Kidney (tissue), 13 donors: ENCODE measurements at regions not wholly inside any gene's neighbourhood (a gene's known extent, or its start where the extent isn't known, plus 50 kb on each side); places are given as distances from the start of the nearest gene placed in this dataset.

Experiments used
- DNase-seq, 5 donors: peaks; one replicate each; pipeline ENCODE4 v3.0.0-alpha.2; 2013 to 2020
- FAIRE-seq: peaks from 2 replicates; lab custom pipeline; 2012; peaks lifted over from hg19 to GRCh38; lab: Jason Lieb, UNC
- H3K27ac ChIP-seq, 2 donors: one replicate each; pipeline ENCODE4 v1.7.0; 2013; ENCODE audit warnings: low read depth in 2 of 2, low read length in 2 of 2, inconsistent platforms in 1 of 2
- H3K27me3 ChIP-seq: one replicate; pipeline ENCODE4 v1.7.1; 2013; ENCODE audit warnings: low read length, inconsistent platforms; ENCODE audit not compliant: control insufficient read depth, insufficient read depth
- H3K36me3 ChIP-seq, 3 donors: one replicate each; pipeline versions ENCODE4 v1.7.0 to v1.7.1; 2013; ENCODE audit warnings: low read length in 3 of 3, control low read depth in 1 of 3, inconsistent platforms in 1 of 3; ENCODE audit not compliant: insufficient read depth in 3 of 3, control insufficient read depth in 2 of 3
- H3K4me1 ChIP-seq, 3 donors: one replicate each; pipeline versions ENCODE4 v1.7.0 to v1.7.1; 2013; ENCODE audit warnings: low read length in 3 of 3, inconsistent platforms in 1 of 3, low read depth in 1 of 3; ENCODE audit not compliant: control insufficient read depth in 2 of 3, insufficient read depth in 2 of 3
- H3K4me3 ChIP-seq, 3 donors: one replicate each; pipeline versions ENCODE4 v1.7.0 to v1.8.1; 2013; ENCODE audit warnings: low read length in 3 of 3, control low read depth in 1 of 3, inconsistent platforms in 1 of 3
- H3K9ac ChIP-seq, 3 donors: one replicate each; pipeline versions ENCODE4 v1.7.0 to v1.7.1; 2013; ENCODE audit warnings: low read length in 3 of 3, control low read depth in 1 of 3, inconsistent platforms in 1 of 3
- H3K9me3 ChIP-seq, 3 donors: one replicate each; pipeline versions ENCODE4 v1.7.0 to v1.7.1; 2013; ENCODE audit warnings: low read length in 3 of 3, control low read depth in 1 of 3, inconsistent platforms in 1 of 3; ENCODE audit not compliant: control insufficient read depth in 2 of 3, insufficient read depth in 1 of 3
- intact Hi-C: fragments of 100-400 bp; cut with DNase I; formaldehyde crosslinking; loops from one replicate; pipeline ENCODE4 v1.11.1; 2022
- TF ChIP-seq, protein P1 (sequence below): IDR thresholded peaks from 3 replicates; pipeline ENCODE4 v1.5.1; 2012; ENCODE audit warnings: mild to moderate bottlenecking, moderate library complexity, borderline replicate concordance; ENCODE audit not compliant: insufficient read depth; ENCODE audit errors: extremely low read depth
- donor health status: control.
- donor health status: control.
- donor health status: control.
- donor health status: control.
- donor health status: control.
- donor health status: DM: yes; HTN: yes; CAD: no.
- donor health status: Normal renal cell carcinoma (clear cell type).

DNA sequence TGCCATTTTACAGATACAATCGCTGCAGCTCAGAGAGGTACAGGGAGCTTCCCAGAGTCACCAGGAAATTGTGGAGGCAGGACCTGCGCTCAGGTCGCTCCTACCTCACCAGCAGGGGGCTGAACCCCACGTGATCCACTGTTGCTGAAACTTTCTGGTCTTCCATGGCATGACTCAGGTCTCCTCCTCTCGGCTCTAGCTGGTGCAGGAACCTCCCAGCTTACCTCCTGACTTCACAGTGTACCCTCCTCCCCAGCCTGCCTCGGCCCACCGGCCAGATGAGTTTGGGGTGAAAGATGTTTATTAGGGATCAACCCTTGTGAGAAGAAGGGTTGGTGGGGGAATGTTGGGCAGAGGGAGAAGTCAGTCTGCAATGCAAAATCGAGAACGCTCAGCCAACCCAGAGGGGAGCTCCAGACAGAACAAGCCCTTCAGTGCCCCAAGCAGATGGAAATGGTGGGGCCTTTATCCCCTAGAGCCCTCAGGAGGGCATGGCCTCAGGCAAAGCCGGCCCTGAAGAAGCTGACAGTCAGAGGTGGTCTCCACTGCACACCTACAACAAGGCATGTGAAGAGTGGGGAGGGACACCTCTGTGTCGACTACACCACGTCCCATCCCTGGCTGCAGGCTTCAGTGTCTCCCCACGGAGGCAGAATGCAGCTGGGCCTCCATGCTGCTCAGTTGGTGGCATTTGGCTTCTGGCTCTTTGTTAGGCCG, 118.6 kb upstream of the PRR20G start:
- H3K4me3 ChIP-seq = no peak overlapping the region
- FAIRE-seq = no peak
- intact Hi-C loops = no loop called here

DNA sequence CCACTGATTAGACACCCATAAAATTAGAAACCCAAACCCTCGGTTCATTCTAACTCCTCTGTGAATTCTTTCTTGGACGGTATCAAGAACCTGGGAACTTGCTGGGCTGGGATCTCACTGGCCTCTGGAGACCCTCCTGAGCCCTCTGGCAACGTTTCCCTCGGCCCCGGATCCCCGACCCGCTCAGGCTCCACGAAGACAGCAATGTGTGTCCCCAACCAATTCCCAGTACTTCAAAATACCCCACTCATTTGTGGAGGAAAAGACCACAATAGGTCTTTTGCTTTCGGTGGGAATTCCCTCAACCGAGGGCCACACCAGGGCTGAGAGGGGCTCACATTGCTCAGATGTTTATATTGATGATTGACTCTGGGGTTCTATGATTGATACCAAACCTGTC, 117.9 kb upstream of the PRR20G start:
- no peak overlapping the region for H3K27ac ChIP-seq
- no peaks in the 10 kb centered on the region for H3K9me3 ChIP-seq
- no peaks in the 10 kb centered on the region for H3K27me3 ChIP-seq
- H3K4me1 ChIP-seq = no peaks in the 10 kb centered on the region
- H3K4me3 ChIP-seq = no peak overlapping the region
- no peak for FAIRE-seq
- no peak overlapping the region for H3K9ac ChIP-seq
- no peaks in the 10 kb centered on the region for H3K36me3 ChIP-seq
- DNase-seq = no peak
- TF ChIP-seq, protein P1, sequence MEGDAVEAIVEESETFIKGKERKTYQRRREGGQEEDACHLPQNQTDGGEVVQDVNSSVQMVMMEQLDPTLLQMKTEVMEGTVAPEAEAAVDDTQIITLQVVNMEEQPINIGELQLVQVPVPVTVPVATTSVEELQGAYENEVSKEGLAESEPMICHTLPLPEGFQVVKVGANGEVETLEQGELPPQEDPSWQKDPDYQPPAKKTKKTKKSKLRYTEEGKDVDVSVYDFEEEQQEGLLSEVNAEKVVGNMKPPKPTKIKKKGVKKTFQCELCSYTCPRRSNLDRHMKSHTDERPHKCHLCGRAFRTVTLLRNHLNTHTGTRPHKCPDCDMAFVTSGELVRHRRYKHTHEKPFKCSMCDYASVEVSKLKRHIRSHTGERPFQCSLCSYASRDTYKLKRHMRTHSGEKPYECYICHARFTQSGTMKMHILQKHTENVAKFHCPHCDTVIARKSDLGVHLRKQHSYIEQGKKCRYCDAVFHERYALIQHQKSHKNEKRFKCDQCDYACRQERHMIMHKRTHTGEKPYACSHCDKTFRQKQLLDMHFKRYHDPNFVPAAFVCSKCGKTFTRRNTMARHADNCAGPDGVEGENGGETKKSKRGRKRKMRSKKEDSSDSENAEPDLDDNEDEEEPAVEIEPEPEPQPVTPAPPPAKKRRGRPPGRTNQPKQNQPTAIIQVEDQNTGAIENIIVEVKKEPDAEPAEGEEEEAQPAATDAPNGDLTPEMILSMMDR = no peak
- intact Hi-C loops = no loop called here

More for the DNA sequence above, 118.6 kb upstream of the PRR20G start:
- H3K27ac ChIP-seq = no peak overlapping the region
- no peaks in the 10 kb centered on the region for H3K27me3 ChIP-seq
- no peak for DNase-seq
- H3K9me3 ChIP-seq = no peaks in the 10 kb centered on the region
- no peaks in the 10 kb centered on the region for H3K36me3 ChIP-seq
- no peaks in the 10 kb centered on the region for H3K4me1 ChIP-seq
- TF ChIP-seq, protein P1 = no peak
- no peak overlapping the region for H3K9ac ChIP-seq

DNA sequence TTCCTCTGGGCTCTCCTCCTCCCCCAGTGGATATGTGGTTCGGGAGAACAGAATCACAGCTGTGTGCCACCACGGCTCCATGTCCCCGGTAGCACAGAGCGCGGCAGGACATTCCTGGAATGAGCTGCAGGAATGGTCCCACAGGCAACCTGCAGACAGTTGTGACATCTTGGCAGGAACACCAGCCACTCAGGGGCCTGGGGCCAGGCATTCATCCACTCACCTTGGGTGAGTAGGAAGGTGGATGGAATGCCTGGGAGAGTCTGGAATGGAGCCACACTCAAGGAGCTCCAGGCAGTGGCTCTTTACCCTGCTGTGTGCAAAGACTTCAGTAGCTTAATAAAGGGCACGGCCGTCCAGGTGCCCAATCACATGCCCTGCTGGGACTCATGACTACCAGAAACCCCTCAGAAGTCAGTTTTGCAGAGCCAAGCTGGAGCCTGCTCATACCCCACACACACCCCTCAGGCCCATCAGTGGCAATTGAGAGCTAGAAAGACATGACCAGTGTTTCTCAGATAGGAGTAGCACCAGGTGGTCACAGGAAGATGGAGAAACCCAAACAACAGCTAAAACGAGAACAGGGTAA, 117.3 kb upstream of the PRR20G start:
- no peak overlapping the region for H3K4me3 ChIP-seq
- no peak for FAIRE-seq

More for the DNA sequence above, 117.3 kb upstream of the PRR20G start:
- DNase-seq = no peak
- H3K4me1 ChIP-seq = no peaks in the 10 kb centered on the region
- no peak overlapping the region for H3K27ac ChIP-seq
- no peak overlapping the region for H3K9ac ChIP-seq
- TF ChIP-seq, protein P1 = no peak
- no peaks in the 10 kb centered on the region for H3K9me3 ChIP-seq
- intact Hi-C loops = no loop called here
- H3K36me3 ChIP-seq = no peaks in the 10 kb centered on the region
- no peaks in the 10 kb centered on the region for H3K27me3 ChIP-seq
